ENCODE measurements at regions not wholly inside any gene's neighbourhood (a gene's known extent, or its start where the extent isn't known, plus 50 kb on each side); places are given as distances from the start of the nearest gene placed in this dataset.
"Not testable (repeated sequence)": the region's sequence is repeated elsewhere in the genome, so short reads cannot be mapped to it uniquely, and the experiment has no call there.

DNA sequence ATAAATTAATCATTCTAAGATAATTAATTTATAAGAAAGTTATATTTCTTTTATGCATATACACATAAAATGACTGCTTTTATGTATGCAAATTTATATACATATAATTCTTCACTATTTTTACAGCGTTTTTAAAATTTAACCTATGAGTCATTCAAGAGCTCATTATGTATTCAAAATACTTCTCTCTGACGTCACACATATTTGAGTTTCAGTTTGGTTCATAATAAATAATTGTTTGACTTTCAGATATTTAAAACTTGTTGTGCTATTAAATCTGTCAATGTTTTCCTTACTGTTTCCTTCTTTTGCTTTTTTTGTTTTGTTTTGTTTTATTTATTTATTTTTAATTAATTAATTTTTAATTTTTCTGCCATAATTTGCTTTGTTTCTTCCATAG lies 467.5 kb upstream of the ADGRB3 start:
- no peak for DNase-seq (ENCODE audit: insufficient read length, low spot score)

DNA sequence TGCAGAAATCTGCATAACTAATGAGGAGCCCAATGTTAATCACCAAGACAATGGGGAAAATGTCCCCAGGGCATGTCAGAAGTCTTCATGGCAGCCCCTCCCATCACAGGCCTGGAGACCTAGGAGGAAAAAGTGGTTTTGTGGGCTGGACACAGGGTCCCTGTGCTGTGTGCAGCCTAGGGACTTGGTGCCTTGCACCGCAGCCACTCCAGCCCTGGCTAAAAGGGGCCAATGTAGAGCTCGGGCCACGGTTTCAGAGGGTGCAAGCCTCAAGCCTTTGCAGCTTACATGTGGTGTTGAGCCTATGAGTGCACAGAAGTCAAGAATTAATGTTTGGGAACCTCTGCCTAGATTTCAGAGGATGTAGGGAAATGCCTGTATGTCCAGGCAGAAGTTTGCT lies 474.3 kb upstream of the ADGRB3 start:
- not testable (repeated sequence) for DNase-seq (ENCODE audit: insufficient read length, low spot score); FAIRE-seq

More for the DNA sequence above, 467.5 kb upstream of the ADGRB3 start:
- no peak for FAIRE-seq

DNA sequence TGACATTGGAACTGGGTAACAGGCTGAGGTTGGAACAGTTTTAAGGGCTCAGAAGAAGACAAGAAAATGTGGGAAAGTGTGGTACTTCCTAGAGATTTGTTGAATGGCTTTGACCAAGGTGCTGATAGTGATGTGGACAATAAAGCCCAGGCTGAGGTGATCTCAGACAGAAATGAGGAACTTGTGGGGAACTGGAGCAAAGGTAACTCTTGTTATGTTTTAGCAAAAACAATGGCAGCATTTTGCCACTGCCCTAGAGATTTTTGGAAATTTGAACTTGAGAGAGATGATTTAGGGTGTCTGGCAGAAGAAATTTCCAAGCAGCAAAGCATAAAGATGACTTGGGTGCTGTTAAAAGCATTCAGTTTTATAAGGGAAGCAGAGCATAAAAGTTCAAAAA lies 474.7 kb upstream of the ADGRB3 start:
- no peak for FAIRE-seq
- DNase-seq (ENCODE audit: insufficient read length, low spot score) = no peak

DNA sequence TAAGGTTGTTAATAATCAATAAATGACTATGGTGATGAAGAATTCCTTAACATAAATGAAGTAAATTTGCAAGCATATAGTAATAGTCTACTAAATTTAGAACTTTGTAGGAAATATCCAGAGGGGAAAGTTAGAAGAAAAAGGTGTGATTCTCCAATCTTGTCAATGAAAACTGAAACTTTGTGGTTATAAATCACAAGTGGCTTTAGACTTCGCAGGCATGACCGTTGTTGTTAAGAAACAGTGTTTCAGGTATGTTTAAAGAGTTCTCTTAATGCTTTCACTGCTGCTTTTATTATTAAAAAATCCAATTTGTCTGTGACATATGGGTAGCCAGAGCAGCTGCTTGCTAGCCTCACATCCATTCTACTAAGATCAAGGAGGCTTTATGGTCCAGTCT lies 475.6 kb upstream of the ADGRB3 start:
- FAIRE-seq (no peak), DNase-seq (ENCODE audit: insufficient read length, low spot score) (no peak)

DNA sequence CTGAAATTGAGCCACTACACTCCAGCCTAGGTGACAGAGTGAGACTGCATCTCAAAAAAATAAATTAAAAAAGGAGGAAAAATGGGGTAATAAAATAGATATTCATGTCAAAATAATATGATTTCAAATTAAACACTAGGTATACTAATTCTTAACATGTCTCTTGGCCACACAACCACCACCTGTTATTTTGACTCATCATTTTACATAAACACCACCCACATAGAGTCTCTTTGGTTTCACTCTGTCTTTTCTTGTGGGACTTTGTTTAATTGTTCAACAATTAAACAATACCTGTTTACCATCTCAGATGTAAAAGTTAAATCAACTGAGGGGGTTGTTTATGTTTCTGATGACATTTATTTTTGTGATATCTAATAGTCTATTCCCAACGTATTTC lies 476.8 kb upstream of the ADGRB3 start:
- DNase-seq (ENCODE audit: insufficient read length, low spot score) = no peak
- no peak for FAIRE-seq

DNA sequence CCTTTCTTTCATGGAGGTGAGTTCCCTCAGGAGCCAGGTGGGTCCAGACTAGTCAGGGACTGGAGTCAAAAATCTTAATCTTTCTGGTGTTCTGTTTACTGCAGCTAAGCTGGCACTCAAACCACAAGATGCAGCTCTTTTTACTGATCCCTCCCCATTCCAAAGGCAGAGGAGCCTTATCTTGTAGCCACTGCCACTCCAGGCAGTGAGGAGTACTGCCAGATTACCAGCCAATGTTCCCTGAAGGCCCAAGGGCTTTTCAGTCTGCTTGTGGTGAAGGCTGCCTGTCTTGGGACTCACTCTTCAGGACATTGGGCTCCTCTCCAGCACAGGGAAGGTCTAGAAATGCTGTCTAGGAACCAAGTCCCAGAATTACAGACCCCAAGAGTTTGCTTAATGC lies 490.4 kb upstream of the ADGRB3 start:
- DNase-seq (ENCODE audit: insufficient read length, low spot score) (no peak), FAIRE-seq (no peak)

DNA sequence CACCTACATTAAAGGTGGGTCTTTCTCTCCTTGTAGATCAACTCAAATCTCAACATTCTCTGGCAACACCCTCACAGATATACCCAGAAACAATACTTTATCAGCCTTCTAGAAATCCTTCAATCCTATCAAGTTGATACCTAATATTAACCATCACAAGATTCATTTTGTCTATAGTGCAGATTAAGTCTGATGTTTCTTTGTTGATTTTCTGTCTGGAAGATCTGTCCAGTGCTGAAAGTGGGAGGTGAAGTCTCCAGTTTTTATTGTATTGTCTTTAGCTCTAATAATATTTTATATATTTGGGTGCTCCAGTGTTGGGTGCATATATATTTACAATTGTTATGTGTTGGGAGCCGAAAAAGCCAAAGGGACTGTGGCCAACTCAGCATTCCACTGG lies 493.9 kb upstream of the ADGRB3 start:
- FAIRE-seq (no peak), DNase-seq (ENCODE audit: insufficient read length, low spot score) (no peak)

DNA sequence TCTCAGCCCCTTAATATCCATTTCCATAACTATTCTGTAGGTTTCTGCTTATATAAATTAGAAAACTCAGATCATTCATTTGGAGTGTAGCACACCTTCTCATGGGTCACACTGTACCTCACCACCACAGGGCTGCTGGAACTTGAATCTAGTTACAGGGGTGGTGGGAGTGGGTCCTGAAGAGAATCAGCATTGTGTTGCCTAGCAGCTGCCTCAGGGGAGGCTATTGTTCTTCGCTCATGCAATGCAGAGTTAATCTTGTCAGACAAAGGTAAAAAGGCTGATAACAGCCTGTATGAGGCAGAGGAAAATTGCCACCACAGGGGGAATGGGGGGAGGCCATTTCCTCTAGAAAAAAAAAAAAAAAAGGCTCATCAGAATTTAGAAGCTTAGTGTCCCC lies 496.0 kb upstream of the ADGRB3 start:
- no peak for DNase-seq (ENCODE audit: insufficient read length, low spot score)
- FAIRE-seq = no peak

DNA sequence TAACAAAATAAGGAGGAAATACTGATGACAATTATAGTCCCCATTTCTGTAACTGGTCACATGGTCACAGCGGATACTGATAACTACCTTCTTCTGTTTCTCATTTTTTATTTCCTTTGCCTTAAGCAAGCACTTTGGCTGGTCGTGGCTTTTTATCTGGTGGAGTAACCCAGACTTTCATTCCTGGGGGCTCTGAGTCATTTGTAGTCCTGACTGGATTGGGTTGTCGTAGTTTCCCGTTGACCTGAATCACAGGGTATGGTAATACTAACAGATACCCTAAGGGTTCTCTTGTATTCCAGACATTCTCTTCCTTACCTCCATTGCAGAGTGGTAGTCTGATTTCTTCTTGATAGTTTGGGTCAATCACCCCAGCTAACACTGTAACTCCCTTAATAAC lies 500.3 kb upstream of the ADGRB3 start:
- DNase-seq (ENCODE audit: insufficient read length, low spot score) (peak; percentile 18), FAIRE-seq (no peak)

DNA sequence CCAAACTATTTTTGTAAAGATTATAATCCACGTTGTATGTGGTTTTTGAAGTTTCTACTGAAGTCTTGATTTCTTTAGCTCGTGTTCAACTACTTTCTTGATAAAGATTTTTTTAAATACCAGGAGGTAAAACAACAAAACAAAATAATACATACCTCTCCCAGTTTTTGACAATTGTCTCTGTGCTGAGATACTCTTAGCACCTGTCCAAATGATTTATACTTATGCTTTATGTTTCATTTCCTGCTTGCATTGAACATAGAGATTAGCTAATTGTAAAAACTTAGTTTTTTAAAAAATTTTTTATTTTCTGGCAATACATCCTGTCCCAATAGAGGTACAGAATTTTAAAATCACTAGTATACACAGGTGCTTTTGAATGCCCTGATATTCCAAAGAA lies 506.9 kb upstream of the ADGRB3 start:
- DNase-seq (ENCODE audit: insufficient read length, low spot score) (no peak), FAIRE-seq (no peak)

DNA sequence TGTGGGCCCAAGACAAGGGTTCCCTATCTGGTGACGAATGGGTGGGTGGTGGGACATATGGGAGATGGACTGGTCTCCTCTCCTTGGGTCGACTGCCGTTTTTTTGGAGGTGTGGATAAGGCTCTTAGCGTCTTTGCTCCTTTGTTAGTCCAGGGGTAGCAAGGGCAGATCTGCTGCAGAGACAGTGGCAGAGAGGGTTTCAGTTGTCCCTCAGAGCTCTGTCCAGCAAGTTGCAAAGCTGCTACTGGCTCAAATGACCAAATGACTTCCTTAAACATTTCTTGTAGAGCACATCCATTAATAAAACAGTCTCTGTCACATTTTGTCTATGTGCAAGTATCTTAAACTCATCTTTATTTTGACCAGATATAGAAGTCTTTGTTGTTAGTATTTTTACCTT lies 508.0 kb upstream of the ADGRB3 start:
- no peak for FAIRE-seq
- no peak for DNase-seq (ENCODE audit: insufficient read length, low spot score)

DNA sequence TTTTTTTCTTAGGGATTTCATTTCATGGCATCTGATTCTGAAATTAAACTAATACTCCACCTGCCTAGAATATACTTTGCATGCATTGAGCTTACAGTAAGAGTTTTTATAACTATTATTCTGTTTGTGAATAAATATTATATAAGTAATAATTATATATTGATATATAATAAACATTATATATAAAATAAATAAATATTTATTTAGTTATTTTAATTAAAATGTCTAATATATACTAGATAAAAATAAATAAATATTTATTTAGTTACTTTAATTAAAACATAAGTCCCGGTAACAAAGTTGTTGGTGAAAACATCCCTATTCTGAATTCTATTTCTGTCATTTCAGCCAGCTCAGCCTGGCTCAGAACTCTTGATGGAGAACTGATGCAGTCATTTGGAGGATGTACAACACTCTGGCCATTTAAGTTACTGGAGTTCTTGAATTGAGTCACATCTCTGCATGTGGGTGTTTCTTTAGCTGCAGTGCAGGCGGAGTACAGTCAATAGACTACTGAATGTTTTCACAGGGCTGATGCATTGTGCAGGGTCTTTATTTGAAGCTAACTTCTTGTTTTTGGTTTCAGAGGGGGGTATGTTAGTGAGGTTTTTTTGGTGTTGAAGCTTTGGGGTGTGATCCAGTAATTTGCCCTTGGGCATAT lies 508.9 kb upstream of the ADGRB3 start:
- no peak for FAIRE-seq
- DNase-seq (ENCODE audit: insufficient read length, low spot score) = no peak

DNA sequence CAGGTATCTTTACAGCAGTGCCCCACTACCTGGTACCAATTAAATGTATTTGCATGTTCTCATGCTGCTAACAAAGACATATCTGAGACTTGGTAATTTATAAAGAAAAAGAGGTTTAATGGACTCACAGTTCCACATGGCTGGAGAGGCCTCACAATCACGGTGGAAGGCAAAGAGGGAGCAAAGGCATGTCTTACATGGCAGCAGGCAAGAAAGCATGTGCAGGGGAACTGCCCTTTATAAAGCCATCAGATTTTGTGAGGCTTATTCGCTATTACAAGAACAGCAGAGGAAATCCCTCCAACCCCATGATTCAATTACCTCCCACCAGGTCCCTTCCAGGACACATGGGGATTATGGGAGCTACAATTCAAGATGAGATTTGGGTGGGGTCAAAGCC lies 512.1 kb upstream of the ADGRB3 start:
- not testable (repeated sequence) for FAIRE-seq; DNase-seq (ENCODE audit: insufficient read length, low spot score)

DNA sequence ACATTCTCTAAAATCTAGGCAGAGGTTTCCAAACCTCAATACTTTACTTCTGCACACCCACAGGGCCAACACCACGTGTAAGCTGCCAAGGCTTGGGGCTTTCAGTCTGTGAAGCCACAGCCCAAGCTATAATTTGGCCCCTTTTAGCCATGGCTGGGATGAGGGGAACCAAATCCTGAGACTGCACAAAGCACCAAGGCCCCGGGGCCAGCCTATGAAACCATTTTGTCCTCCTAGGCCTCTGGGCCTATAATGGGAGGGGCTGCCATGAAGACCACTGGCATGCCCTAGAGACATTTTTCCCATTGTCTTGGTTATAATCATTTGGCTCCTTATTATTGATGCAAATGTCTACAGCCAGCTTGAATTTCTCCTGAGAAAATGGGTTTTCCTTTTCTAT lies 513.0 kb upstream of the ADGRB3 start:
- no peak for DNase-seq (ENCODE audit: insufficient read length, low spot score)
- FAIRE-seq = no peak

DNA sequence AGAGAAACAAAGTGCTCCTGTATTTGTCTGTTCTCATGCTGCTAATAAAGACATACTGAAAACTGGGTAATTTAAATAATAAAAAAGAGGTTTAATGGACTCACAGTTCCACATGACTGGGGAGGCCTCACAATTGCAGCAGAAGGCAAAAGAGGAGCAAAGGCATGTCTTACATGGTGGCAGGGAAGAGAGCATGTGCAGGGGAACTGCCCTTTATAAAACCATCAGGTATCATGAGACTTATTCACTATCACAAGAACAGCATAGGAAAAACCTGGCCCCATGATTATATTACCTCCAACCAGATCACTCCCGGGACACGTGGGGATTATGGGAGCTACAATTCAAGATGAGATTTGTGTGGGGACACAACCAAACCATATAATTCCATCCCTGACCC lies 514.1 kb upstream of the ADGRB3 start:
- DNase-seq (ENCODE audit: insufficient read length, low spot score); FAIRE-seq: not testable (repeated sequence)

DNA sequence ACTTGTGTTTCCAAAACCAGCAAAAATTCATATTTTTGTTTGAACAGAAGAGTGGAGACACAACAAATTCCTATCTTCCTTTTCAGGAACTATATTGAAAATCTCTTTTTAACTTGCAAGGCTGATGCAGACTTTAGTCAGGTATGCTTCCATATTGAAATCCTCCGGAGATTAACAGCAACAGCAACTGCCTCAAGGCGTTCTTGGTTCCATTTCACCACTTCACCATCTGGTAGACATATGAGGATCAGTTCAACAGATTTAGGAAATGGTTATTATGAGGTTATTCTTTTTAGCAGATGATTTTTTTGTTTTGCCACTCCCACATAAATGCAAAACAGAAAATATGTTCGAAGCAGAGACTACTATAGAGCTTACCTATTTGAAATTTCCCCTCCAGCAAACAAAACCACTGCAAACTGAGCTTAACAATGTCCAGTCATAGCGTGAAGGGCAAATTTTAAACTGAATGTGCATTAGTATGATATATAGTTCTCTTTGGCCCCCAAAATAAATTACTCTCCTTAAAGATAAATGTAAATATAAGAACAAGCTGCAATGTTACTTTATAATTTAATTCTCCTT lies 520.5 kb upstream of the ADGRB3 start:
- no peak for DNase-seq (ENCODE audit: insufficient read length, low spot score)
- no peak for FAIRE-seq

DNA sequence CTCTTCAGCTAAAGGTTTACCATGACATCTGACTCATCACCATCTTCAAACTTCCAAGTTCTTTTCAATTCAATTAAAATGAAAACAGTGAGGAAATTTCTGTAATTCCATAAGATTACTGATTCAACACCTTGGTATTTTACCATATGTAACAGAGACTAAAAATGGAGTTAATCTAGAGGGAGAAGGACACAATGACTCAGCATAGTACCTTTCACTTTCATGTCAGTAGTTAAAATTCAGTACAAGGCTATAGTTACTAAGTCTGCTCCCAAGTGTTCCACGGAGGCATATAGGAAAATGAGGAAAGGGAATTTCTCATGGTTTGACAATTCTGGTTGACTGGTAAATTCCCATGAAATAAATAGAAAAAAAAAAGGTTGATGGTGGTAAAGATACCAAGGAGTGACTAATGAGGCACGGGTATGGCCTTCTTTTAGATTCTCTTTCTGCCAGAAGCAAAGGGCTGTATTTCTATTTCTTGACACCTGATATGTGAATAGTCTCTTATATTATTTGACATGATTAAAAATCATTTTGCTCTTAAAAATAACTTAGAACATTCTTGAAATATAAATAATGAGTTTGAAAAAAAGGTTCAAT lies 526.7 kb upstream of the ADGRB3 start:
- DNase-seq (ENCODE audit: insufficient read length, low spot score) (peak; percentile 19), FAIRE-seq (no peak)

DNA sequence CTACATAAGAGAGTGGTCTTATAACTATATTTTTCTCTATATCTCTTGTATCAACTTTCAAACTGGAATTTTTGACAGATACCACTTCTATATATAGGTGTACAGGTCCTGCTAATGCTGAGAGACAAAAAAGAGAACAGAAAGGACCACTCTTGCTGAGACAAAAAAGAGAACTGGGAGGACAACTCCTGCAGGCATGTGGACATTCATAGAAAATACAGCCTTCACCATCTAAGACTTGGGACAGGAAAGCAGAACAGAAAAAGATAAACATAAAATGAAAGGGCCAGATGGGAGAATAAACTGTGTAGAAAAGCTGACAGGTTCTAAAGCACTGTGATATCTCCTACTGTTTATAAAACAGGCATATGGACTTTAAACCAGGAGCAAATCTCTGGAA lies 541.0 kb upstream of the ADGRB3 start:
- FAIRE-seq (no peak), DNase-seq (ENCODE audit: insufficient read length, low spot score) (no peak)

DNA sequence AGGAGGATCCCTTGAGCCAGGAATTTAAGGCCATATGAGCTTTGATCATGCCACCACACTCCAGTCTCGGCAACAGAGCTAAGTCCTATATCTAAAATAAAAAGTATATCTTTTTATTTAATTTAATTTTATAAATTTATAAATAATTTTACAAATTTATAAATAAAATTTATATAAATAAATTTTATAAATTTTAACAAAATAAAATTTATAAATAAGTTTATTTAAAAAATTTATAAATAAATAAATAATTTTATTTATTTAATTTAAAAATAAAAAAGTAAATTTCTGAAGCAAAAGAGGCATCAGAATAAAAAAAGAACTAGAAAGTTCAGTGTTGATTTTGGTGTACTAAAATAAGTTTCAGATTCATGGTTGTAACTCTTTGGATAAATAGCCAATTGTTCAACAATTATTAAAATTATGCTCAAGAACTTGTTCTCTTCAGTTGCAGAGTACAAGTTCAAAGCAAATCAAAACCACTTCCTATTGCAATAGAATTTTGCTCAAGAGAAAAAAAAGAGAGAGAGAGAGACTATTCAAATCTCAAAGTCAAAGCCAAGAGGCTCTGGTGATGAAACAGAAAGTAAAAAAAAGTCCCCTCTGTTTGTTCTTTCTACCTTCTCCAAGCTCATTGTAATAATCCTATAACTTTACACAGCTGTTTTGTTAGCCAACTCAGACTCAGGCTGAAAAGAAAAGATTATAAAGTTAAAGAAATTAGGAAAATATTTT lies 547.5 kb upstream of the ADGRB3 start:
- no peak for FAIRE-seq
- DNase-seq (ENCODE audit: insufficient read length, low spot score) = no peak

DNA sequence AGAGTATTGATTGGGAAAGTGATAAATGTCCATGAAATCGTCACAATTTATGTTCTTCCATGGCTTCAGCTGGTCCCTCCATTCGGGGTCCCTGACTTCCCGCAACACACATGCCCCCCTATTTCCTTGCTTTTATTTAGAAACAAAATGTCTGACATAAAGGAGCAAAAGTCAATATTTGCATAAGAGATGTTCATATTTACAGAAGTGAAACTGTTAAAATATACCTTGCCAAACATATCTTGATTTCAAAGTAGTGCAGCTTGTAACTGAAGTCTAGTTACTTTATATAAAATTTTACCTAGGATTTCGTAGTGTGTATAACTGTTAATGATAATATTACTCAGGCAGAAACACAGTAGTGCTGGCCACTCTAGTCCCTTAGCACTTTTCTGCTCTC lies 548.9 kb upstream of the ADGRB3 start:
- FAIRE-seq (no peak), DNase-seq (ENCODE audit: insufficient read length, low spot score) (no peak)

DNA sequence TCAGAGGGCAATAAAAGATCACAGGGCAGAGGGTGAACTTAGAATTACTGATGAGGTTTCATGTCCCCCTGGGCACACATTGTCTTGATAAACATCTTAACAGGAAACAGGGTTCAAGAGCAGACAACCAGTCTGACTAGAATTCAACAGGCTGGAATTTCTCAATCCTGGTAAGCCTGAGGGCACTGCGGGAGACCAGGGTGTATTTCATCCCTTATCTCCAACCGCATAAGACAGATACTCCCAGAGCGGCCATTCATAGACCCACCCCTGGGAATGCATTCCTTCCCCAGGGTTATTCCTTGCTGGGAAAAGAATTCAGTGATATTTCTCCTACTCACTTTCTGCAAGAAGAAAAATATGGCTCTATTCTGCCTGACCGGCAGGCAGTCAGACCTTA lies 549.5 kb upstream of the ADGRB3 start:
- not testable (repeated sequence) for DNase-seq (ENCODE audit: insufficient read length, low spot score); FAIRE-seq

DNA sequence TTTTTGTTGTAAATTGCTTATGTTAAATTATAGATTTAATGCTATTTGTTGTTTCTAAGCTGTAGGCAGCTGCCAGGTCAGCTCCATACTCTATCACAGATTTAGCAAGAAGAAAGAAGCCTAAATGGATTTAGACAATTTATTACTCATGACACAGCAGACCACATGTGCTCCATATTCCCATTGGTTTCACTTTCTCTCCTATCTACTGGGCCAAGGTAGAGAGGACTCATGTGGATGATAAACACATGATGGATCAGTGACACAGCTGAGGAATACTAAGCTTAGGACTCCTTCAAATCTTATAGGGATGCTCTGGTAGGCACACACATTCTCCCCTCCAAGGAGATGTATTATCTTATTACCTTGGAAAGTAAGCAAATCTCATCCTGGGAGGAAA lies 553.0 kb upstream of the ADGRB3 start:
- no peak for FAIRE-seq

More for the DNA sequence above, 553.0 kb upstream of the ADGRB3 start:
- no peak for DNase-seq (ENCODE audit: insufficient read length, low spot score)
